HG03571 (cell line): ENCODE measurements at regions not wholly inside any gene's neighbourhood (a gene's known extent, or its start where the extent isn't known, plus 50 kb on each side); places are given as distances from the start of the nearest gene placed in this dataset.

Experiments
- ATAC-seq: cut with Tn5 transposase; IDR thresholded peaks from one replicate; pipeline ENCODE4 v1.9.1; 2021; ENCODE audit not compliant: unreplicated experiment

DNA sequence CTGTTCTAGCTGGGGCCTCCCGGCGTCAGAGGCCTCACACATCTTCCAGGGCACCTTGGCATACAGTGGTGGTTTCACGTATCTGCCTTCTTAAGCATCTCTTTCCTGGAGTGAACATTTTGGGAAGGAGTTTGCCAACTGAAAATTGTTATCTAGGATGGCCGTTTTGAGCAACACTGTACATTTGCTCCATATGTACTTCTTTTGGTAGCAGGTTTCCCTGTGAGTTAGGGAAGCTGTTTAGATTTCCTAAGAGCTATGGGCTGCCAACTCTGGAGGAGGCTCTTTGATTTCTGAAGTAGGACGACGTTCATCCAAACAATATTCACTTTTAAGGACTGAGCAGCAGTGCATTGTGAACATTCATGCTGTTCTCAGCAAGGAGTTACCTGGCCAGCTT is 665.9 kb downstream of the SQOR start:
- no peak for ATAC-seq

GRCh38 chr15:46301291-46301690 is 666.5 kb downstream of the SQOR start:
- no peak for ATAC-seq

DNA sequence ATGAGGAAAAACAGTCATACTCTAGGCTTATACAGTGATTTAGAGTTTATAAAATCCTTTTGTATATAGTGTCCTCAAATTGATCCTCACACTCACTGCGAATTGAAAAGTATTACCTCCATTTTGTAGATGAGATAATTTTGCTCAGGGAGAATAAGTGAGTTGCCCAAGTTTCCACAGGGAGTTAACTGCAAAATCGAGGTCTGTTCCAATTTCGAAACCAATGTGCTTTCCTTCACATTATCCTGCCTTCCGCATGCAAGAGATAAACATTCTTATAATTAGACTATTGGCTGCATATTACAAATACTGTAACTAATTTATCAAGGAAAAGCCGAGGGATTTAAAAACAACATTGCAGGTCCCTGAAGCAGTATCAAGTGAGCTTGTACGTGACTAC is 667.0 kb downstream of the SQOR start:
- no peak for ATAC-seq

- ATAC-seq = no peak
These were observed 669.5 kb downstream of the SQOR start for GRCh38 chr15:46304321-46304720.

GRCh38 chr15:46307746-46308145 is 672.9 kb downstream of the SQOR start:
- no peak for ATAC-seq

GRCh38 chr15:46309914-46310313 is 675.1 kb downstream of the SQOR start:
- no peak for ATAC-seq

DNA sequence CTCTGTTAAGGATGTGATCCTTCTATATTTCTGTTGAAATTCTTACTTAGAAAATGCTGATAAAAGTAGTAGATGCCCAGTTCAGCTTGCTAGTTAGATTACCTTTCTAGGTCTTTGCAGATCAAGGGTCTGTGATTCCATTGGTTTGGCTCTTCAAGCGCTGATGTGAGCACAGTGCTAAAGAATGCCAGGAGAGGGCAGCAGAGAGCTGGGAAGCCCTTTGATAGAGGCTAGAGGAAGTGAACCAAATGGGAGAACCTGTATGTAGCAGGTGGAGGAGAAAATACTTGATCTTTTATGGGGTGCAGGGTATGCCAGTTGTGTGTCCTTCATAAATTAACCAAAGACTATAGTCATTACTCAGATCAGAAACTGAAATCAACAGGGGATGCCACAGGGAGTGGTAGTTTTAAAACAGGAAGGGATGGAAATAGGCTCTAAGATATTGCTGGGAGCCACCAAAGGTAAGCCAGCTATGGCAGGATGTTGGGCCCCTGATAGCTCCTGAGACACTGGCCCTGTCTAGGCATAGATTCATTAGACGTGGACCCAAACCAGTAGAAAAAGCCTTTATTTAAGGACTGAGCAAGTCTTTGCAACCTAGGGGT is 677.4 kb downstream of the SQOR start:
- ATAC-seq = peak; percentile 93

GRCh38 chr15:46315434-46315833 is 680.6 kb downstream of the SQOR start:
- ATAC-seq = no peak

DNA sequence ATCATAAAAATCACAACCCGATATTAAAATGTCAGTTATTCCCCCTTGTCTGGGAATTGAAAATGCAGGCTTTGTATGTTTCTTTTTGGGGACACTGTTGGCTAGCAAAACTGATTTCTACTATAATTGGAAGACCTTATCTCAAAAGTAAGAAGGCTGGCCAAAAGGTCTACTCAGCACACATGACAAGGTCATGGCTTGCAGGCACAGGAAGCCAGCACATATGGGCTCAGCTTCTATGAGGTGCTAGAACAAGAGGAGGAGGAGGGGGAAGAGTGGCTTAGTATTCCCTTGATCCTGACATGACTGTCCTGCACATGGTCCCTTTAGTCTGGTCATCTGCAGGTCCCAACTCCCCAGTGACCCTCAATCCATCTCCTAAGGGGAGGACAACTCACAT is 681.2 kb downstream of the SQOR start:
- no peak for ATAC-seq

GRCh38 chr15:46317029-46317428 is 682.2 kb downstream of the SQOR start:
- no peak for ATAC-seq

GRCh38 chr15:46322753-46323152 is 687.9 kb downstream of the SQOR start:
- no peak for ATAC-seq

DNA sequence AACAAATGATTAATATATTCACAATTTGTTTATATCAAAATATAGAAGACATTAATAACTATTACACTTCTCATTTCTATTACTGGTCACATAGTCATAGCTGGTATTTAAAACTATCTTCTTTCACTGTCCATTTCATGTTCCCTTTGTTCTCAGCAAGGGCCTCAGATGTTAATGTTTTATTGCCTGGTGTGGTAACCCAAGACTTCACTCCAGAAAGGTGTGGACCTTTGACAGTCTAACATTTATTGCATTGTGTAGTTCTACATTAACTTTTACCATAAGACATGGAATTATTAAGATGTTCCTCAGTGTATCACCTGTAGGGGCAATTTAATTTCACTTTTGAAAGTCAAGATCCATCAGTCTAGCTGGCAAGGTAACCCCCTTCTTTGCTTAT is 691.3 kb downstream of the SQOR start:
- no peak for ATAC-seq

DNA sequence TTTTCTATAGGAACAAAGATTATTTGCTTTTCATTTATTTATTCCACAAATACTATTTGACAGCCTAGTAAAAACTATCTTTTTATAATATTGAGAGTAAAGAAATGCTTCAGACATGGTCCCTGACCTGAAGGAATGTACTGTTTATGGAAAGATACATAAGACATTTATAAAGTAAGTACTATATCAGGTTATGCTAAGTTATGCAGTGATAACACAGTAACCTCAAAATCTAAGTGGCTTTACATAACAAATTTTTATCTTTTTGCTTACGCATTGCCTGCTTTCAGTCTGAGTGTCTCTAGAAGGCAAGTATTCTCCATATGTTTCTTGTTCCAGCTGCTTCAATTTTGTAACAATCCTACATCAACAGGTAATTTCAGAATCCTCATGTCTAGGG is 694.0 kb downstream of the SQOR start:
- ATAC-seq = no peak

- ATAC-seq = no peak
These were observed 695.0 kb downstream of the SQOR start for GRCh38 chr15:46329876-46330275.

DNA sequence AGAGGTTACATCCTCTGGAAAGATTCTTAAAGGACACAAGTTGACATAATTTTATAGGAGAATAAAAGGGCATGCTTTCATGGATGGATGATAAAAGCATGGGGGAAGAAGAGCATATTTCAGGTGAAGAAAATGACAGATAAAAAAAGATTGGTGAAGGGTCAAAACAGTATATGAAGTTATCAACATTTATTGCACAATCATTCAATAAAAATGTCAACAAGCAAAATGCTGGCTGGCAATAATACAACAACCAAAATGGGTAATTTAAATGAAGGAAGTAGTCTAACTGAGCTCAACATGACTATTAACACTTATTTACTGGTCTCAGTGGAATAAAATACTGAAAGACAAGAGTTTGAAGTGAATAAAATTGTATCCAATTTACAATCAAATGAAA is 696.7 kb downstream of the SQOR start:
- ATAC-seq = no peak

GRCh38 chr15:46343196-46343935 is 708.5 kb downstream of the SQOR start:
- ATAC-seq = no peak

- ATAC-seq = no peak
These were observed 709.4 kb downstream of the SQOR start for GRCh38 chr15:46344115-46344724.

DNA sequence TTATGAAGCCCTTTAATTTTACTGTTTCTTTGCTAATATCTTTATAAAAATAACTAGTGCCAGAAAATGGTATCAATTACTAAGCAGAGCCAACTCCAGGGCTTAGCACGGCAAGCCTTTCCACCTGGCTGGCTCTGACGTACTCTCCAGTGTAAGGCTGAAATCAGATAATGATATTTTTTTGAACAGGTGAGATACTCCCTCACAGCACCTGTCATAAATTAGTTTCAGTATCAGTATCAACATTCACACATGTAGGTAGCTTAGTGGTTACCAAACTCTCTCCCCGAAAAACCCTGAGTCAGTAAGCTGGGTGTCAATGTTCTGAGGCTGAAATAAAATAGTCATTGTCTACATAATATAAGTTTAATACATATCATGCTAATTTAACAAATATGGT is 710.1 kb downstream of the SQOR start:
- ATAC-seq = no peak

DNA sequence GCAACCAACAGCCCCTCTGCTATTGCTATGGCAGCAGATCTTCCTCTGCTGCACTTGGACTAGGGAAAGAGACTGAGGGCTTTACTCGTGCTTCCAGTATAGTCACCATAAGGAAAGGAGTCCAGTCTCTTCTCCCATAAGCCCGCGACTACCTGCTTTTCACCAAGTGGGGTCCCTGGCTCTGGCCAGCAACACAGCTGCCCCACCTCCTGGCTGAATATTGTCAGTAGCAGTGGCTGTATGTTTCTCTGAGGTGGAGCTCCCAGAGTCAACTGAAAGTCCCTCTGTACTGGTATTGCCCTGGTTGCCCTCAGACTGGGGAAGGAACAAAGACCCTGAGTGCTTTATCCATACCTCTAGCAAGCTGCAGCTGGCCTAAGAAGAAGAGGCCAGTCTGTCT is 719.6 kb downstream of the SQOR start:
- ATAC-seq = no peak

DNA sequence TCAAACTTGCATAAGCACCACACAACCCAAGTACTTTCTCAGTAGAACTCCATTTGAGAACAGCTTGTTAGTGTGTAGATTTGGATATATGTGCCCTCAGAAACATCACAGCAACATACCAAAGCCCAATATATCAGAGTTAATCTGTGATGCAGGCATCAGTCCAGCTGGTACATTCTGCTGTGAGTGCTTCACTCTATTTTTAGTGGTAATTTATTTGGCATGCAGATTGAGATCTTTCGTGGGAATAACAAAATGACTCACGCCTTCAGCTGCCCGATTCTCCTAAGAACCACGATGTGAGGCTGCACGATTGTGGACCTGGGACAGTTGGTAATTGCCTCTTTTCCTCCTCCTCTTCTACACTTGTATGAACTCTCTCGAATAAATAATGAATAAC is 730.7 kb downstream of the SQOR start:
- no peak for ATAC-seq

DNA sequence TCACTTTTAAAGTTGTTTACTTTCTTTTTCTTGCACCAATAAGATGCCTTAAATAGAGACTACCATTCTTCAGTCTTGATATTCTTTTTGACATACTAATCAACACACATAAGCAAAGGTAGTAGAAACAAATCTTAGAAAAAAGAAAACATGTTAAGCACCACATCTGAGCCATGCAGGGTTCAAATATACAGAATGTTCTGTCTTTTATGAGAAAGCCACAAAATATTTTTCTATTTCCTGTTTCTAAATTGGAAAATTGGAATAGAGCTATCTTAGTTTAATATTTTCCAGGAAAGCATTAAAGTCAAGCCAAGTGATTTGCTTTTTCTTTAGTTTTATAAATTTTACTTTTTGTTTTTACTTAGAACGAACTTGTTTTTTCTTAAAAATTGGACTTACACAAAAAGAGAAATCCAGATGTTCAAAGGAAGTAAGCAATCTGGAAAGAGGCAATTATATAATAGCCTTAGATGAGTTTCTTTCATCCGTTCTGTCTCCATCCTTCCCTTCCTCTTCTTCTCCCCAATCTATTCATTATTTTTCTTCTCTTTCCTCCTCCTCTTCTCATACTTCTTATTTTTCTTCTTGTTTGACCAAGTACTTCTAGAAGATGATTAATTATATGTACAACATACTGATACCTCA is 731.7 kb downstream of the SQOR start:
- no peak for ATAC-seq

- ATAC-seq = no peak
These were observed 749.1 kb downstream of the SQOR start for GRCh38 chr15:46383978-46384377.
